WTC11 (cell line): ENCODE measurements at regions not wholly inside any gene's neighbourhood (a gene's known extent, or its start where the extent isn't known, plus 50 kb on each side); places are given as distances from the start of the nearest gene placed in this dataset.
A peak's percentile ranks its signal among the peaks of the same experiment; 100 is the strongest.

ENCODE experiments used
- ATAC-seq: fragments of 200-7000 bp; cut with Tn5 transposase; 2 replicates; pipeline ENCODE4 v1.10.0; 2021; ENCODE audit warnings: mild to moderate bottlenecking, moderate library complexity
- CTCF ChIA-PET: fragments of 300-600 bp; sonication (Branson Sonifier 250); formaldehyde crosslinking; loops from one replicate; lab custom pipeline; 2021; ENCODE audit warnings: antibody characterized with exemption; lab: Charles Lee
- POLR2A ChIA-PET: fragments of 350-600 bp; sonication (Branson Sonifier 250); formaldehyde crosslinking; loops from one replicate; lab custom pipeline; 2021; ENCODE audit warnings: antibody characterized with exemption; lab: Charles Lee
- DNase-seq: peaks from one replicate; pipeline ENCODE4 v3.0.0; 2021; ENCODE audit warnings: low spot score
- H3K27ac Mint-ChIP-seq: 2 replicates; pipeline ENCODE4 v1.8.0; 2021; ENCODE audit warnings: mixed read lengths
- H3K27me3 Mint-ChIP-seq: 2 replicates; pipeline ENCODE4 v1.8.0; 2021; ENCODE audit warnings: low read depth, mild to moderate bottlenecking, moderate library complexity, mixed read lengths
- H3K36me3 Mint-ChIP-seq: 2 replicates; pipeline ENCODE4 v1.8.0; 2021; ENCODE audit warnings: mixed read lengths
- H3K4me1 Mint-ChIP-seq: 2 replicates; pipeline ENCODE4 v1.8.0; 2022; ENCODE audit warnings: mixed read lengths
- H3K4me3 Mint-ChIP-seq: 2 replicates; pipeline ENCODE4 v1.8.0; 2021; ENCODE audit warnings: mild to moderate bottlenecking, moderate library complexity, mixed read lengths
- H3K9me3 Mint-ChIP-seq: 2 replicates; pipeline ENCODE4 v1.8.0; 2021; ENCODE audit warnings: mixed read lengths
- AFF4 ChIP-seq: sonication (generic); formaldehyde crosslinking; IDR thresholded peaks from 2 replicates; pipeline ENCODE4 v1.8.1; 2023; ENCODE audit warnings: mild to moderate bottlenecking, missing genetic modification reagents, borderline replicate concordance
- CDX4 ChIP-seq: fragments of 250-450 bp; sonication (Bioruptor Pico); IDR thresholded peaks from 2 replicates; pipeline ENCODE4 v1.9.0; 2021; ENCODE audit warnings: moderate library complexity, mild to moderate bottlenecking, inconsistent platforms, borderline replicate concordance
- ERG ChIP-seq: fragments of 250-450 bp; sonication (Bioruptor Pico); IDR thresholded peaks from 2 replicates; pipeline ENCODE4 v1.8.0; 2021; ENCODE audit warnings: mild to moderate bottlenecking
- FOXK1 ChIP-seq: sonication (generic); formaldehyde crosslinking; IDR thresholded peaks from 2 replicates; pipeline ENCODE4 v1.8.0; 2022; ENCODE audit warnings: mild to moderate bottlenecking, moderate library complexity, missing genetic modification reagents
- FOXP4 ChIP-seq: sonication (generic); formaldehyde crosslinking; IDR thresholded peaks from 2 replicates; pipeline ENCODE4 v1.8.0; 2022; ENCODE audit warnings: mild to moderate bottlenecking, missing genetic modification reagents
- GRHL2 ChIP-seq: fragments of 250-450 bp; sonication (Bioruptor Pico); IDR thresholded peaks from 2 replicates; pipeline ENCODE4 v1.8.0; 2022; ENCODE audit warnings: mild to moderate bottlenecking, moderate library complexity; ENCODE audit not compliant: insufficient replicate concordance, severe bottlenecking
- HMGA2 ChIP-seq: fragments of 250-450 bp; sonication (Bioruptor Pico); IDR thresholded peaks from 2 replicates; pipeline ENCODE4 v1.4.0; 2021; ENCODE audit warnings: mild to moderate bottlenecking, moderate library complexity
- IRF2 ChIP-seq: sonication (generic); formaldehyde crosslinking; IDR thresholded peaks from 2 replicates; pipeline ENCODE4 v1.8.0; 2022; ENCODE audit warnings: low read depth, missing genetic modification reagents, borderline replicate concordance
- NR3C1 ChIP-seq: sonication (generic); formaldehyde crosslinking; conservative IDR thresholded peaks from 2 replicates; pipeline ENCODE4 v1.8.1; 2023; ENCODE audit warnings: low read depth, mild to moderate bottlenecking, missing genetic modification reagents
- OVOL2 ChIP-seq: fragments of 250-450 bp; sonication (Bioruptor Pico); IDR thresholded peaks from 2 replicates; pipeline ENCODE4 v1.9.0; 2021; ENCODE audit warnings: mild to moderate bottlenecking, borderline replicate concordance
- RORB ChIP-seq: fragments of 250-450 bp; sonication (Bioruptor Pico); IDR thresholded peaks from 2 replicates; pipeline ENCODE4 v1.9.0; 2021; ENCODE audit warnings: mild to moderate bottlenecking
- SOX15 ChIP-seq: fragments of 250-450 bp; sonication (Bioruptor Pico); IDR thresholded peaks from 2 replicates; pipeline ENCODE4 v1.9.0; 2021; ENCODE audit warnings: mild to moderate bottlenecking
- ZBTB21 ChIP-seq: sonication (generic); formaldehyde crosslinking; IDR thresholded peaks from 2 replicates; pipeline ENCODE4 v1.8.1; 2023; ENCODE audit warnings: mild to moderate bottlenecking, missing genetic modification reagents, borderline replicate concordance
- ZNF138 ChIP-seq: sonication (generic); formaldehyde crosslinking; conservative IDR thresholded peaks from 2 replicates; pipeline ENCODE4 v1.8.1; 2022; ENCODE audit warnings: mild to moderate bottlenecking, moderate library complexity, missing genetic modification reagents
- ZNF232 ChIP-seq: sonication (generic); formaldehyde crosslinking; IDR thresholded peaks from 2 replicates; pipeline ENCODE4 v1.8.0; 2022; ENCODE audit warnings: mild to moderate bottlenecking, missing genetic modification reagents
- ZNF317 ChIP-seq: sonication (generic); formaldehyde crosslinking; IDR thresholded peaks from 2 replicates; pipeline ENCODE4 v1.8.1; 2023; ENCODE audit warnings: low read depth, mild to moderate bottlenecking, moderate library complexity, missing genetic modification reagents, borderline replicate concordance
- ZNF396 ChIP-seq: fragments of 250-450 bp; sonication (Bioruptor Pico); IDR thresholded peaks from 2 replicates; pipeline ENCODE4 v1.8.0; 2021; ENCODE audit warnings: mild to moderate bottlenecking, moderate library complexity, borderline replicate concordance
- ZNF671 ChIP-seq: fragments of 250-450 bp; sonication (Bioruptor Pico); IDR thresholded peaks from 2 replicates; pipeline ENCODE4 v1.8.0; 2021; ENCODE audit warnings: mild to moderate bottlenecking
- TF ChIP-seq, protein P1 (sequence below): fragments of 200-600 bp; IDR thresholded peaks from 2 replicates; pipeline ENCODE4 v1.8.0; 2022; ENCODE audit warnings: antibody characterized with exemption
- TF ChIP-seq, protein P2 (sequence below): sonication (generic); formaldehyde crosslinking; IDR thresholded peaks from 2 replicates; pipeline ENCODE4 v1.8.1; 2023; ENCODE audit warnings: mild to moderate bottlenecking, missing genetic modification reagents

DNA sequence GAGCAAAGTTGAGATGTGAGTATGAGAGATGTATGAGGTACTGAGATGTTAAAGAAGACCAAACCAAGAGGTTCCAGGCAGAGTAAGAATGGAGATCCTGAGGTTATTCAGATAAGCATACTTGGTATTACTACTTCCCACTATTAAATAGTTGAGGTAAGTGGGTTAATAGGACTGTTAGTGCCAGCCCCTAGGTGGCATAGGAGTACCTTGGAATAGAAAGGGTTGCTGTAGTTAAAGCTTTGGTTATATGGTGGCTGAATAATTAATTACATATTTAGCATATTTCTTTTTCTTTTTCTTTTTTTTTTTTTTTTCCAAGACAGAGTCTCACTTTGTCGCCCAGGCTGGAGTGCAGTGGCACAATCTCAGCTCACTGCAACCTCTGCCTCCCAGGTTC is 397.9 kb upstream of the TMPRSS15 start:
- H3K4me1 Mint-ChIP-seq: no peaks in the 10 kb centered on the region
- no peak overlapping the region for H3K27ac Mint-ChIP-seq
- H3K4me3 Mint-ChIP-seq: no peak overlapping the region
- ATAC-seq (peak; percentile 69), DNase-seq (peak; percentile 14)
- ChIA-PET POLR2A (no interaction called here), CTCF (interaction anchor here (0.7 to 1.2 kb wide), 9 partner anchors 150 to 1239 kb away, joined by 3 to 6 read pairs (median 3); no protein-coding TSS in a partner anchor)
- no peaks in the 10 kb centered on the region for H3K27me3 Mint-ChIP-seq
- peaks cover 27% of the 10 kb centered on the region for H3K9me3 Mint-ChIP-seq
- H3K36me3 Mint-ChIP-seq: peaks cover 4% of the 10 kb centered on the region; the same call in 1 of the 2 replicates
- TF ChIP-seq ZNF396 (CRISPR knock-in tag): no peak
- TF ChIP-seq, protein P1, sequence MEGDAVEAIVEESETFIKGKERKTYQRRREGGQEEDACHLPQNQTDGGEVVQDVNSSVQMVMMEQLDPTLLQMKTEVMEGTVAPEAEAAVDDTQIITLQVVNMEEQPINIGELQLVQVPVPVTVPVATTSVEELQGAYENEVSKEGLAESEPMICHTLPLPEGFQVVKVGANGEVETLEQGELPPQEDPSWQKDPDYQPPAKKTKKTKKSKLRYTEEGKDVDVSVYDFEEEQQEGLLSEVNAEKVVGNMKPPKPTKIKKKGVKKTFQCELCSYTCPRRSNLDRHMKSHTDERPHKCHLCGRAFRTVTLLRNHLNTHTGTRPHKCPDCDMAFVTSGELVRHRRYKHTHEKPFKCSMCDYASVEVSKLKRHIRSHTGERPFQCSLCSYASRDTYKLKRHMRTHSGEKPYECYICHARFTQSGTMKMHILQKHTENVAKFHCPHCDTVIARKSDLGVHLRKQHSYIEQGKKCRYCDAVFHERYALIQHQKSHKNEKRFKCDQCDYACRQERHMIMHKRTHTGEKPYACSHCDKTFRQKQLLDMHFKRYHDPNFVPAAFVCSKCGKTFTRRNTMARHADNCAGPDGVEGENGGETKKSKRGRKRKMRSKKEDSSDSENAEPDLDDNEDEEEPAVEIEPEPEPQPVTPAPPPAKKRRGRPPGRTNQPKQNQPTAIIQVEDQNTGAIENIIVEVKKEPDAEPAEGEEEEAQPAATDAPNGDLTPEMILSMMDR: no peak
- no peak for TF ChIP-seq ZNF138 (CRISPR knock-in tag)
- no peak for TF ChIP-seq ZNF671
- TF ChIP-seq ERG (CRISPR knock-in tag): no peak
- no peak for TF ChIP-seq SOX15
- no peak for TF ChIP-seq ZNF317 (CRISPR knock-in tag)
- TF ChIP-seq ZNF232 (CRISPR knock-in tag): no peak

DNA sequence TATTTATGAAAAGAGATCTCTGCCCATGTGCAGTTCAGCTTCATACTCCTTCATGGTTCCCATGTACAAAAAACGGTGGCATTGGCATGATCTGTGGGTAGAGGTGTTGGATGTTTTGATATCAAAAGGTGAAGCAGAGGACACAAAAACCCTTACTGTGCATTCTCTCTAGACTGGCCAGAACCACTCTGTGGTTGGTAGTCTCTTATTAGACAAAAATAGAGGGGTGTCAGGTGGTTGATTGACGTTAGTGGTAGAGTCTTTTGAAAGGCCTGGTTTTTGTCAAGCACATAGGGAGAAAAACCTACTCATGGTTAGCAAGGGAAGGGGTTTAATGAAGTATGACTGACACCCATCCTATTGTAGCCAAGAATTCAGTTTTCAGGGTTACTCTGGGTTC is 400.0 kb upstream of the TMPRSS15 start:
- Mint-ChIP-seq H3K36me3 (no peaks in the 10 kb centered on the region), H3K27ac (no peak overlapping the region), H3K9me3 (peaks cover 27% of the 10 kb centered on the region), H3K27me3 (no peaks in the 10 kb centered on the region), H3K4me3 (no peak overlapping the region), H3K4me1 (no peaks in the 10 kb centered on the region)
- TF ChIP-seq AFF4 (no peak), ZBTB21 (CRISPR knock-in tag) (no peak), OVOL2 (CRISPR knock-in tag) (no peak), NR3C1 (CRISPR knock-in tag) (no peak), IRF2 (CRISPR knock-in tag) (no peak), FOXP4 (CRISPR knock-in tag) (no peak), FOXK1 (no peak), HMGA2 (no peak), CDX4 (CRISPR knock-in tag) (no peak), RORB (CRISPR knock-in tag) (no peak), GRHL2 (CRISPR knock-in tag) (no peak)
- TF ChIP-seq, protein P2, sequence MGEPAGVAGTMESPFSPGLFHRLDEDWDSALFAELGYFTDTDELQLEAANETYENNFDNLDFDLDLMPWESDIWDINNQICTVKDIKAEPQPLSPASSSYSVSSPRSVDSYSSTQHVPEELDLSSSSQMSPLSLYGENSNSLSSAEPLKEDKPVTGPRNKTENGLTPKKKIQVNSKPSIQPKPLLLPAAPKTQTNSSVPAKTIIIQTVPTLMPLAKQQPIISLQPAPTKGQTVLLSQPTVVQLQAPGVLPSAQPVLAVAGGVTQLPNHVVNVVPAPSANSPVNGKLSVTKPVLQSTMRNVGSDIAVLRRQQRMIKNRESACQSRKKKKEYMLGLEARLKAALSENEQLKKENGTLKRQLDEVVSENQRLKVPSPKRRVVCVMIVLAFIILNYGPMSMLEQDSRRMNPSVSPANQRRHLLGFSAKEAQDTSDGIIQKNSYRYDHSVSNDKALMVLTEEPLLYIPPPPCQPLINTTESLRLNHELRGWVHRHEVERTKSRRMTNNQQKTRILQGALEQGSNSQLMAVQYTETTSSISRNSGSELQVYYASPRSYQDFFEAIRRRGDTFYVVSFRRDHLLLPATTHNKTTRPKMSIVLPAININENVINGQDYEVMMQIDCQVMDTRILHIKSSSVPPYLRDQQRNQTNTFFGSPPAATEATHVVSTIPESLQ (CRISPR knock-in tag): no peak
- ChIA-PET CTCF (no interaction called here), POLR2A (no interaction called here)
- DNase-seq (no peak), ATAC-seq (no peak)
